ENCODE measurements at regions not wholly inside any gene's neighbourhood (a gene's known extent, or its start where the extent isn't known, plus 50 kb on each side); places are given as distances from the start of the nearest gene placed in this dataset.
A peak's percentile ranks its signal among the peaks of the same experiment; 100 is the strongest.
"Not testable (repeated sequence)": the region's sequence is repeated elsewhere in the genome, so short reads cannot be mapped to it uniquely, and the experiment has no call there.

- FAIRE-seq (no peak), DNase-seq (ENCODE audit: low spot score) (no peak)
Observed at GRCh38 chr17:5898406-5898805, 171.8 kb upstream of the WSCD1 start.

- DNase-seq (ENCODE audit: low spot score) (no peak), FAIRE-seq (no peak)
Observed at GRCh38 chr17:5899496-5900195, 170.5 kb upstream of the WSCD1 start.

GRCh38 chr17:5901731-5902130 lies 168.4 kb upstream of the WSCD1 start:
- DNase-seq (ENCODE audit: low spot score) (no peak), FAIRE-seq (no peak)

- FAIRE-seq (no peak), DNase-seq (ENCODE audit: low spot score) (no peak)
Observed at GRCh38 chr17:5902181-5903140, 167.7 kb upstream of the WSCD1 start.

- FAIRE-seq, result no peak
- no peak for DNase-seq (ENCODE audit: low spot score)
Observed at GRCh38 chr17:5911919-5912318, 158.3 kb upstream of the WSCD1 start.

GRCh38 chr17:5913032-5913531 lies 157.1 kb upstream of the WSCD1 start:
- FAIRE-seq, result no peak
- no peak for DNase-seq (ENCODE audit: low spot score)

- DNase-seq (ENCODE audit: low spot score) (no peak), FAIRE-seq (no peak)
Observed at GRCh38 chr17:5913641-5914040, 156.5 kb upstream of the WSCD1 start.

- DNase-seq (ENCODE audit: low spot score) (no peak), FAIRE-seq (no peak)
Observed at GRCh38 chr17:5915337-5915736, 154.8 kb upstream of the WSCD1 start.

- DNase-seq (ENCODE audit: low spot score), result no peak
- no peak for FAIRE-seq
Observed at GRCh38 chr17:5919089-5919488, 151.1 kb upstream of the WSCD1 start.

GRCh38 chr17:5921512-5922282 lies 148.5 kb upstream of the WSCD1 start:
- FAIRE-seq (no peak), DNase-seq (ENCODE audit: low spot score) (peak; percentile 17)

- FAIRE-seq, result no peak
Observed at GRCh38 chr17:5922476-5922875, 147.7 kb upstream of the WSCD1 start.

GRCh38 chr17:5929721-5930120 lies 140.5 kb upstream of the WSCD1 start:
- no peak for FAIRE-seq
- no peak for DNase-seq (ENCODE audit: low spot score)

More at GRCh38 chr17:5922476-5922875, 147.7 kb upstream of the WSCD1 start:
- DNase-seq (ENCODE audit: low spot score), result no peak

- not testable (repeated sequence) for FAIRE-seq; DNase-seq (ENCODE audit: low spot score)
Observed at GRCh38 chr17:5930555-5930954, 139.6 kb upstream of the WSCD1 start.

- no peak for DNase-seq (ENCODE audit: low spot score)
- no peak for FAIRE-seq
Observed at GRCh38 chr17:5931616-5932015, 138.6 kb upstream of the WSCD1 start.

GRCh38 chr17:5933430-5933829 lies 136.7 kb upstream of the WSCD1 start:
- FAIRE-seq (no peak), DNase-seq (ENCODE audit: low spot score) (no peak)

- DNase-seq (ENCODE audit: low spot score) (no peak), FAIRE-seq (no peak)
Observed at GRCh38 chr17:5941258-5941657, 128.9 kb upstream of the WSCD1 start.

- no peak for FAIRE-seq
- no peak for DNase-seq (ENCODE audit: low spot score)
Observed at GRCh38 chr17:5942687-5943086, 127.5 kb upstream of the WSCD1 start.

- FAIRE-seq, result no peak
- no peak for DNase-seq (ENCODE audit: low spot score)
Observed at GRCh38 chr17:5943232-5943631, 126.9 kb upstream of the WSCD1 start.

GRCh38 chr17:5943982-5944381 lies 126.2 kb upstream of the WSCD1 start:
- DNase-seq (ENCODE audit: low spot score), result no peak
- FAIRE-seq, result no peak

GRCh38 chr17:5947701-5948180 lies 122.4 kb upstream of the WSCD1 start:
- FAIRE-seq, result no peak
- DNase-seq (ENCODE audit: low spot score), result no peak

GRCh38 chr17:5948811-5949210 lies 121.4 kb upstream of the WSCD1 start:
- DNase-seq (ENCODE audit: low spot score) (no peak), FAIRE-seq (no peak)

Data from urothelium cell line (cell line).